Liver (tissue), 3 donors: ENCODE measurements at regions not wholly inside any gene's neighbourhood (a gene's known extent, or its start where the extent isn't known, plus 50 kb on each side); places are given as distances from the start of the nearest gene placed in this dataset.

Source experiments
- CTCF ChIP-seq: fragments of 150-350 bp; IDR thresholded peaks from 2 replicates; pipeline ENCODE4 v1.5.1; 2017; ENCODE audit warnings: improper control_type of control experiment, low read depth, low read length; ENCODE audit not compliant: missing input control
- REST ChIP-seq: IDR thresholded peaks from 2 replicates; pipeline ENCODE4 v1.6.1; 2016; ENCODE audit warnings: antibody characterized with exemption, mild to moderate bottlenecking
- RXRA ChIP-seq, 2 donors: IDR thresholded peaks; 2 replicates each; pipeline ENCODE4 v1.6.1; 2017 to 2018; ENCODE audit warnings: antibody characterized with exemption in 2 of 2, mild to moderate bottlenecking in 1 of 2
- SP1 ChIP-seq: IDR thresholded peaks from 2 replicates; pipeline ENCODE4 v1.6.1; 2018; ENCODE audit warnings: antibody characterized with exemption, mild to moderate bottlenecking
- TAF1 ChIP-seq: conservative IDR thresholded peaks from 2 replicates; pipeline ENCODE4 v1.6.1; 2016; ENCODE audit warnings: antibody characterized with exemption, mild to moderate bottlenecking
- donor health status: healthy.
- donor health status: healthy.

- TF ChIP-seq TAF1, result no peak
- TF ChIP-seq RXRA (IDR thresholded peaks at IDR 0.05), result no peak
- TF ChIP-seq CTCF, result no peak
- no peak for TF ChIP-seq REST
- no peak for TF ChIP-seq SP1
These were observed 254.3 kb downstream of the ZBBX start for GRCh38 chr3:167125612-167126407.
